ENCODE measurements at regions not wholly inside any gene's neighbourhood (a gene's known extent, or its start where the extent isn't known, plus 50 kb on each side); places are given as distances from the start of the nearest gene placed in this dataset.
"Not testable (repeated sequence)": the region's sequence is repeated elsewhere in the genome, so short reads cannot be mapped to it uniquely, and the experiment has no call there.

DNA sequence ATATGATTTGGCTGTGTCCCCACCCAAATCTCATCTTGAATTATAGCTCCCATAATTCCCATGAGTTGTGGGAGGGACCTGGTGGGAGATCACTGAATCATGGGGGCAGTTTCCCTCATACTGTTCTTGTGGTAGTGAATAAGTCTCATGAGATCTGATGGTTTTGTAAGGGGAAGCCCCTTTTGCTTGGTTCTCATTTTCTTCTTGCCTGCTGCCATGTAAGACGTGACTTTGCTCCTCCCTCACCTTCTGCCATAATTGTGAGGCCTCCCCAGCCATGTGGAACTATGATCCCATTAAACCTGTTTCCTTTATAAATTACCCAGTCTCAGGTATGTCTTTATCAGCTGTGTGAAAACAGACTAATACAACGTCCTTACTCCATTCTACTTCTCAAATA, 108.5 kb upstream of the SCAF8 start:
- TF ChIP-seq EGR1 (IDR thresholded peaks at IDR 0.05; ENCODE audit: low read depth); EZH2 (IDR thresholded peaks at IDR 0.05): not testable (repeated sequence)
- TF ChIP-seq, protein P1, sequence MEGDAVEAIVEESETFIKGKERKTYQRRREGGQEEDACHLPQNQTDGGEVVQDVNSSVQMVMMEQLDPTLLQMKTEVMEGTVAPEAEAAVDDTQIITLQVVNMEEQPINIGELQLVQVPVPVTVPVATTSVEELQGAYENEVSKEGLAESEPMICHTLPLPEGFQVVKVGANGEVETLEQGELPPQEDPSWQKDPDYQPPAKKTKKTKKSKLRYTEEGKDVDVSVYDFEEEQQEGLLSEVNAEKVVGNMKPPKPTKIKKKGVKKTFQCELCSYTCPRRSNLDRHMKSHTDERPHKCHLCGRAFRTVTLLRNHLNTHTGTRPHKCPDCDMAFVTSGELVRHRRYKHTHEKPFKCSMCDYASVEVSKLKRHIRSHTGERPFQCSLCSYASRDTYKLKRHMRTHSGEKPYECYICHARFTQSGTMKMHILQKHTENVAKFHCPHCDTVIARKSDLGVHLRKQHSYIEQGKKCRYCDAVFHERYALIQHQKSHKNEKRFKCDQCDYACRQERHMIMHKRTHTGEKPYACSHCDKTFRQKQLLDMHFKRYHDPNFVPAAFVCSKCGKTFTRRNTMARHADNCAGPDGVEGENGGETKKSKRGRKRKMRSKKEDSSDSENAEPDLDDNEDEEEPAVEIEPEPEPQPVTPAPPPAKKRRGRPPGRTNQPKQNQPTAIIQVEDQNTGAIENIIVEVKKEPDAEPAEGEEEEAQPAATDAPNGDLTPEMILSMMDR (IDR thresholded peaks at IDR 0.05 in 2 of 3, conservative IDR thresholded peaks at IDR 0.05 in 1 of 3; ENCODE audit: borderline replicate concordance in 1 of 3, insufficient read depth in 1 of 3, low read depth in 2 of 3, low read length in 2 of 3): not testable (repeated sequence)
- TF ChIP-seq, protein P2, sequence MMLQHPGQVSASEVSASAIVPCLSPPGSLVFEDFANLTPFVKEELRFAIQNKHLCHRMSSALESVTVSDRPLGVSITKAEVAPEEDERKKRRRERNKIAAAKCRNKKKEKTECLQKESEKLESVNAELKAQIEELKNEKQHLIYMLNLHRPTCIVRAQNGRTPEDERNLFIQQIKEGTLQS (IDR thresholded peaks at IDR 0.05): not testable (repeated sequence)
- TF ChIP-seq, protein P3, sequence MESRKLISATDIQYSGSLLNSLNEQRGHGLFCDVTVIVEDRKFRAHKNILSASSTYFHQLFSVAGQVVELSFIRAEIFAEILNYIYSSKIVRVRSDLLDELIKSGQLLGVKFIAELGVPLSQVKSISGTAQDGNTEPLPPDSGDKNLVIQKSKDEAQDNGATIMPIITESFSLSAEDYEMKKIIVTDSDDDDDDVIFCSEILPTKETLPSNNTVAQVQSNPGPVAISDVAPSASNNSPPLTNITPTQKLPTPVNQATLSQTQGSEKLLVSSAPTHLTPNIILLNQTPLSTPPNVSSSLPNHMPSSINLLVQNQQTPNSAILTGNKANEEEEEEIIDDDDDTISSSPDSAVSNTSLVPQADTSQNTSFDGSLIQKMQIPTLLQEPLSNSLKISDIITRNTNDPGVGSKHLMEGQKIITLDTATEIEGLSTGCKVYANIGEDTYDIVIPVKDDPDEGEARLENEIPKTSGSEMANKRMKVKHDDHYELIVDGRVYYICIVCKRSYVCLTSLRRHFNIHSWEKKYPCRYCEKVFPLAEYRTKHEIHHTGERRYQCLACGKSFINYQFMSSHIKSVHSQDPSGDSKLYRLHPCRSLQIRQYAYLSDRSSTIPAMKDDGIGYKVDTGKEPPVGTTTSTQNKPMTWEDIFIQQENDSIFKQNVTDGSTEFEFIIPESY (IDR thresholded peaks at IDR 0.05; ENCODE audit: extremely low read depth, insufficient replicate concordance, low read length): not testable (repeated sequence)
